HG02885 (cell line): ENCODE measurements at regions not wholly inside any gene's neighbourhood (a gene's known extent, or its start where the extent isn't known, plus 50 kb on each side); places are given as distances from the start of the nearest gene placed in this dataset.
"Not testable (repeated sequence)": the region's sequence is repeated elsewhere in the genome, so short reads cannot be mapped to it uniquely, and the experiment has no call there.

Experiments
- ATAC-seq: cut with Tn5 transposase; IDR thresholded peaks from one replicate; pipeline ENCODE4 v1.9.1; 2021; ENCODE audit warnings: mild to moderate bottlenecking; ENCODE audit not compliant: unreplicated experiment, poor library complexity

GRCh38 chr1:95731466-95731865 lies 497.5 kb downstream of the RWDD3 start:
- ATAC-seq, result no peak

GRCh38 chr1:95733031-95733430 lies 499.0 kb downstream of the RWDD3 start:
- ATAC-seq, result no peak

- ATAC-seq, result no peak
These were observed 499.7 kb downstream of the RWDD3 start for GRCh38 chr1:95733671-95734070.

GRCh38 chr1:95734560-95734959 lies 500.6 kb downstream of the RWDD3 start:
- no peak for ATAC-seq

GRCh38 chr1:95742591-95743089 lies 508.6 kb downstream of the RWDD3 start:
- no peak for ATAC-seq

- ATAC-seq, result no peak
These were observed 510.7 kb downstream of the RWDD3 start for GRCh38 chr1:95744731-95745130.

- no peak for ATAC-seq
These were observed 518.7 kb downstream of the RWDD3 start for GRCh38 chr1:95752515-95753381.

GRCh38 chr1:95753382-95754016 lies 519.5 kb downstream of the RWDD3 start:
- no peak for ATAC-seq

- no peak for ATAC-seq
These were observed 520.4 kb downstream of the RWDD3 start for GRCh38 chr1:95754412-95754811.

GRCh38 chr1:95766036-95766435 lies 532.0 kb downstream of the RWDD3 start:
- no peak for ATAC-seq

- no peak for ATAC-seq
These were observed 536.6 kb downstream of the RWDD3 start for GRCh38 chr1:95770581-95770980.

GRCh38 chr1:95778217-95778616 lies 544.2 kb downstream of the RWDD3 start:
- no peak for ATAC-seq

GRCh38 chr1:95780836-95781235 lies 546.8 kb downstream of the RWDD3 start:
- ATAC-seq, result no peak

- no peak for ATAC-seq
These were observed 556.1 kb downstream of the RWDD3 start for GRCh38 chr1:95790136-95790535.

- ATAC-seq, result no peak
These were observed 559.9 kb downstream of the RWDD3 start for GRCh38 chr1:95793893-95794292.

GRCh38 chr1:95797761-95798160 lies 563.8 kb downstream of the RWDD3 start:
- ATAC-seq, result not testable (repeated sequence)

- no peak for ATAC-seq
These were observed 572.2 kb downstream of the RWDD3 start for GRCh38 chr1:95806171-95806570.

- ATAC-seq, result no peak
These were observed 575.4 kb downstream of the RWDD3 start for GRCh38 chr1:95809391-95809790.

- no peak for ATAC-seq
These were observed 581.5 kb downstream of the RWDD3 start for GRCh38 chr1:95815511-95815910.

GRCh38 chr1:95829556-95829955 lies 595.5 kb downstream of the RWDD3 start:
- ATAC-seq, result no peak

GRCh38 chr1:95832370-95832769 lies 598.4 kb downstream of the RWDD3 start:
- ATAC-seq, result no peak

GRCh38 chr1:95849439-95849838 lies 615.4 kb downstream of the RWDD3 start:
- ATAC-seq, result no peak
